Spinal cord (tissue), 9 donors: ENCODE measurements at regions not wholly inside any gene's neighbourhood (a gene's known extent, or its start where the extent isn't known, plus 50 kb on each side); places are given as distances from the start of the nearest gene placed in this dataset.
"Not testable (repeated sequence)": the region's sequence is repeated elsewhere in the genome, so short reads cannot be mapped to it uniquely, and the experiment has no call there.

Experiments used
- DNase-seq, 6 donors: peaks; one replicate each; pipeline versions ENCODE4 v3.0.0 to v3.0.0-alpha.2; 2013 to 2015; ENCODE audit warnings: low spot score in 6 of 6, low read depth in 4 of 6
- H3K27ac ChIP-seq: one replicate; pipeline ENCODE4 v1.5.1; 2013; ENCODE audit warnings: low read depth, low read length, control low read depth
- H3K27me3 ChIP-seq: one replicate; pipeline ENCODE4 v1.6.1; 2013; ENCODE audit warnings: low read length; ENCODE audit not compliant: control insufficient read depth, insufficient read depth
- H3K36me3 ChIP-seq: one replicate; pipeline ENCODE4 v1.6.1; 2013; ENCODE audit warnings: low read length; ENCODE audit not compliant: control insufficient read depth, insufficient read depth
- H3K4me1 ChIP-seq: one replicate; pipeline ENCODE4 v1.6.1; 2013; ENCODE audit warnings: low read length; ENCODE audit not compliant: control insufficient read depth, insufficient read depth
- H3K4me3 ChIP-seq: one replicate; pipeline ENCODE4 v1.5.1; 2013; ENCODE audit warnings: low read depth, low read length, control low read depth
- H3K9me3 ChIP-seq: one replicate; pipeline ENCODE4 v1.6.1; 2013; ENCODE audit warnings: low read length; ENCODE audit not compliant: control insufficient read depth, insufficient read depth
- WGBS: methylation state at CpG from one replicate; pipeline ENCODE4 v1.1.5; 2013; ENCODE audit warnings: missing lambda C conversion rate; ENCODE audit not compliant: insufficient coverage; 5-methylcytosine and 5-hydroxymethylcytosine counted together
- donor health status: healthy.

DNA sequence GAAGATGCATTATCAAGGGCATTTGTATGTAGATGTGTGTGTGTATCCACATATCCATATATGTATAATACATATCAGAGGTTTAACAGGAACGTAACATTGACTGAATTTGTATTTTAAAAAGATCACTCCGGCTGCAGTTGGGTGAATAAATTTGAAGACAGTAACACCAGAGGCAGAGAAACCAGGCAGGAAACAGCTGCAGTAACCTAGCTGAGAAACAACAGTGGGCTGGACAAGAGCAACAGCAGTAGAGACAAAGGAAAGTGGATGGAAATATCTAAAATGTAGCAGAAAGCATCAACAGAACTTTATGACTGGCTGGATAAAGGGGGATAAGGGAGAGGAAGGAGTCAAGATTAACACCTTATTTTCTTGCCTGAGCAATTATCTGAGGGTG lies 68.3 kb upstream of the SETMAR start:
- no peak for DNase-seq
- Histone ChIP-seq H3K27ac (no peak overlapping the region), H3K9me3 (peaks cover 3% of the 10 kb centered on the region), H3K36me3 (no peaks in the 10 kb centered on the region), H3K4me1 (no peaks in the 10 kb centered on the region), H3K27me3 (no peaks in the 10 kb centered on the region), H3K4me3 (no peak overlapping the region)
- WGBS = 64% methylated on average over 1 of the region's 2 CpGs

DNA sequence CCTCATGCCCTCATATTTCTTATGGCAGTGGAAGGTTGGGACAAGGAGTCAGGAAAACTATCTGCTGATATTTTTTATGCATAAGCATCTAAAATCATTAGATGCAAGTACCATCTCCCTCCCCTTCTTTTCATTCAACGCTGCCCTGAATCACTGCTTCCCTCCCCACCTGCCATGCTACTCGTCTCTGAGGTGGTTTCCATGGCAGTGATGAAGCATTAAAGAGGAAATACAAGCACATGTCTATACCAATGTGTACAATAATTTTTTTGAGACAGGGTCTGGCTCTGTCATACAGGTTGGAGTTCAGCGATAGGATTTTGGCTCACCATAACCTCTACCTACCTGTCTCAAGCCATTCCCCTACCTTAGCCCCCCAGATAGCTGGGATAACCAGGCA lies 67.5 kb upstream of the SETMAR start:
- H3K36me3 ChIP-seq = no peaks in the 10 kb centered on the region
- no CpG with 5 or more reads among the region's 3 CpGs for WGBS
- H3K27me3 ChIP-seq = no peaks in the 10 kb centered on the region
- DNase-seq = no peak
- H3K4me1 ChIP-seq = no peaks in the 10 kb centered on the region
- no peak overlapping the region for H3K27ac ChIP-seq
- H3K4me3 ChIP-seq = no peak overlapping the region
- peaks cover 3% of the 10 kb centered on the region for H3K9me3 ChIP-seq

DNA sequence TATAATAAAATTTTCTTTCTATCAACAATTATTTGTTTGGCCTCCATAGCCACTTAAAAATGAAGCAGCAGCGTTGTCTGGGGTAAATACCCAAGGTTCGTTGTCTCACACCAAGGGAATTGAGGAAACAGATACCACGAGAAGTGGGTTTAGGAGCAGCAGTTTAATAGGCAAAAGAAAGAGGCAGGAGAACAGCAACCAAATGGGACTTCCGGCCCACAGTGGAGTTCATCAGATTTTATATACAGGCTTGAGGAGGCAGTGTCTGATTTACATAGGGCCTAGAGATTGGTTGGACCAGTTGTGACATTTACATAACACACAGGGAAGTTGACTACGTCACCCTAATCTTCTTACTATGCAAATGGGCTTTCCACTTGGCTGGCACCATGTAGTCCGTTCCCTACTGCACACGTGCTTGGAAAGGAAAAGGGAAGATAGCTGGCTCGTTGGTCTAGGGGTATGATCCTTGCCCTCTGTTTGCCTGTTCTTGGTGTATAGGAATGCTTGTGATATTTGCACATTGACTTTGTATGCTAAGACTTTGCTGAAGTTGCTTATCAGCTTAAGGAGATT lies 61.5 kb upstream of the SETMAR start:
- Histone ChIP-seq H3K9me3 (peaks cover 1% of the 10 kb centered on the region), H3K4me3 (no peak overlapping the region), H3K4me1 (no peaks in the 10 kb centered on the region), H3K27me3 (no peaks in the 10 kb centered on the region), H3K27ac (no peak overlapping the region), H3K36me3 (no peaks in the 10 kb centered on the region)
- DNase-seq = no peak
- 86% methylated on average over 6 of the region's 8 CpGs for WGBS

DNA sequence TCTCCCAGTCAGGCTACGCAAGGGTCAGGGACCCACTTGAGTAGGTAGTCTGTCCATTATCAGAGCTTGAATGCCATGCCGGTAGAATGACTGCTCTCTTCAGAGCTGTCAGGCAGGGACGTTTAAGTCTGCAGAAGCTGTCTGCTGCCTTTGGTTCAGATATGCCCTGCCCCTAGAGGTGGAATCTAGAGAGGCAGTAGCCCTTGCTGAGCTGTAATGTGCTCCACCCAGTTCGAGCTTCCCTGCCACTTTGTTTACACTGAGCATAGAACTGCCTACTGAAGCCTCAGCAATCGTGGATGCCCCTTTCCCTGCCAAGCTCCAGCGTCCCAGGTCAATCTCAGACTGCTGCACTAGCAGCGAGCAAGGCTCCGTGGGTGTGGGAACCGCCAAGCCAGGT lies 57.5 kb upstream of the SETMAR start:
- no peaks in the 10 kb centered on the region for H3K27me3 ChIP-seq
- DNase-seq = no peak
- no peaks in the 10 kb centered on the region for H3K4me1 ChIP-seq
- H3K4me3 ChIP-seq = no peak overlapping the region
- H3K36me3 ChIP-seq = no peaks in the 10 kb centered on the region
- H3K27ac ChIP-seq = no peak overlapping the region
- no peaks in the 10 kb centered on the region for H3K9me3 ChIP-seq
- WGBS = 80% methylated on average over 9 of the region's 9 CpGs

DNA sequence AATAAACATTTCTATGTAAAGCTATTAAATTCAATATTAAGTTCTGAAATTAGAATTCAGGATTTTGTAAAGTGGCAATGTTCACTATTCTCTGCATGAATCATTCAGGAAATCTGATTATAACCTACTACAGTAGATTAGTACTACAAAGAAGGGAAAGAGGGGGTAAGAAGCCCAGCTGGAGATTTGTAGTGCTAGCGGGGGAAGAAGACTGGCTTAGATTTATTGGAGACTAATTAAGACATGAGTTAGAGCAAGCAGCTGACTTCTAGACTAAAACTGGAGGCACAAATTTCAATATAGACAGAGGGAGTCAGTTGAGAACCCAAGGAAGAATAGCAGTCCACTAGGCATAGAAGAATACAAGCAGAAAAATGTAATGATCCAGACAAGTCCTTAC lies 55.8 kb upstream of the SETMAR start:
- 70% methylated on average over 1 of the region's 1 CpG for WGBS
- no peak for DNase-seq
- H3K27me3 ChIP-seq = no peaks in the 10 kb centered on the region
- no peaks in the 10 kb centered on the region for H3K9me3 ChIP-seq
- no peaks in the 10 kb centered on the region for H3K36me3 ChIP-seq
- no peak overlapping the region for H3K4me3 ChIP-seq
- H3K4me1 ChIP-seq = no peaks in the 10 kb centered on the region
- no peak overlapping the region for H3K27ac ChIP-seq

DNA sequence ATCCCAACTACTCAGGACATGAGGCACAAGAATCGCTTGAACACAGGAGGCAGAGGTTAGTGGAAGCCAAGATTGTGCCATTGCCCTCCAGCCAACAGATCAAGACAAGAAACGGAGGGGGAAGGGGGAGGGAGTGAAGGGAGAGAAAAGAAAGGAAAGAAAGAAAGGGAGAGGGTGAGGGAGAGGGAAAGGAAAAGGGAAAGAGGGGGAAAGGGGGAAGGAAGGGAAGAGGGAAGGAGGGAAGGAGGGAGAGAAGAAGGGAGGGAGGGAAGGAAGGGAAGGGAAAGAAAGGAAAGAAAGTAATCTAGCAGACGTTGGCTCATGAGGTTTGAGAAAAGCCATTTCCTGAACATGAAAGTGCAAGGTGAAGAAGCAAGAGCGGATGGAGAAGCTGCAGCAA lies 53.1 kb upstream of the SETMAR start:
- no peak overlapping the region for H3K27ac ChIP-seq
- WGBS = 90% methylated on average over 2 of the region's 4 CpGs
- H3K4me1 ChIP-seq = no peaks in the 10 kb centered on the region
- no peaks in the 10 kb centered on the region for H3K36me3 ChIP-seq
- no peak for DNase-seq
- no peak overlapping the region for H3K4me3 ChIP-seq
- no peaks in the 10 kb centered on the region for H3K9me3 ChIP-seq
- H3K27me3 ChIP-seq = no peaks in the 10 kb centered on the region

DNA sequence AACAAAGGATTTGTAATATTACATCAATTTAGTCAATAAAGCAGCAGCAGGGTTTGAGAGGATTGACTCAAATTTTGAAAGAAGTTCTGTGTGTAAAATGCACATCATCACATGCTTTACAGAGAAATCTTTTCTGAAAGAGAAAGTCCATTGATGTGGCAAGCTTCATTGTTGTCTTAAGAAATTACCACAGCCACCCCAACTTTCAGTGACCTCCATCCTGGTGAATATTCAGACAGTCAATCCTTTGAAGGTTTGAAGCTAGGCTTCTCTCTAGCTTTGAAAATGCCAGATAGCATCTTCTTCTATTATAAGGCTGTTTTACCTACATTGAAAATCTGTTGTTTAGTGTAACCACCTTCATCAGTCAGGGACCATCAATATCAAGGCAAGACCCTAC lies 51.8 kb upstream of the SETMAR start:
- H3K36me3 ChIP-seq = no peaks in the 10 kb centered on the region
- no peak for DNase-seq
- H3K4me1 ChIP-seq = no peaks in the 10 kb centered on the region

DNA sequence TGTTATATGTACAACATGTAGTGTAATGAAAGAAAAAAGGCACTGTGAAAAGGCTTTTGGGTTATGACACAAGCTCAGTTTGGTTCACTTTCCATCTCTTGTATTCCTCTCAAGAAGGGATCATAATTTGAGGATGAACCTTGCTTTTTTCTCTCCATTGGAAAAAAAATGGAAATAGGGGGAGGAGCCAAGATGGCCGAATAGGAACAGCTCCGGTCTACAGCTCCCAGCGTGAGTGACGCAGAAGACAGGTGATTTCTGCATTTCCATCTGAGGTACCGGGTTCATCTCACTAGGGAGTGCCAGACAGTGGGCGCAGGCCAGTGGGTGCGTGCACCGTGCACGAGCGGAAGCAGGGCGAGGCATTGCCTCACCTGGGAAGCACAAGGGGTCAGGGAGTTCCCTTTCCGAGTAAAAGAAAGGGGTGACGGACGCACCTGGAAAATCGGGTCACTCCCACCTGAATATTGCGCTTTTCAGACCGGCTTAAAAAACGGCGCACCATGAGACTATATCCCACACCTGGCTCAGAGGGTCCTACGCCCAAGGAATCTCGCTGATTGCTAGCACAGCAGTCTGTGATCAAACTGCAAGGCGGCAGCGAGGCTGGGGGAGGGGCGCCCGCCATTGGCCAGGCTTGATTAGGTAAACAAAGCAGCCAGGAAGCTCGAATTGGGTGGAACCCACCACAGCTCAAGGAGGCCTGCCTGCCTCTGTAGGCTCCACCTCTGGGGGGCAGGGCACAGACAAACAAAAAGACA lies 49.9 kb upstream of the SETMAR start:
- WGBS = 94% methylated on average over 10 of the region's 26 CpGs
- DNase-seq = not testable (repeated sequence)

More for the DNA sequence above, 51.8 kb upstream of the SETMAR start:
- H3K4me3 ChIP-seq = no peak overlapping the region
- no peaks in the 10 kb centered on the region for H3K27me3 ChIP-seq
- no peaks in the 10 kb centered on the region for H3K9me3 ChIP-seq
- H3K27ac ChIP-seq = no peak overlapping the region

More for the DNA sequence above, 49.9 kb upstream of the SETMAR start:
- H3K4me1 ChIP-seq, H3K27me3 ChIP-seq, H3K9me3 ChIP-seq, H3K36me3 ChIP-seq, H3K27ac ChIP-seq, H3K4me3 ChIP-seq: not testable (repeated sequence)
